ENCODE measurements at regions not wholly inside any gene's neighbourhood (a gene's known extent, or its start where the extent isn't known, plus 50 kb on each side); places are given as distances from the start of the nearest gene placed in this dataset.

DNA sequence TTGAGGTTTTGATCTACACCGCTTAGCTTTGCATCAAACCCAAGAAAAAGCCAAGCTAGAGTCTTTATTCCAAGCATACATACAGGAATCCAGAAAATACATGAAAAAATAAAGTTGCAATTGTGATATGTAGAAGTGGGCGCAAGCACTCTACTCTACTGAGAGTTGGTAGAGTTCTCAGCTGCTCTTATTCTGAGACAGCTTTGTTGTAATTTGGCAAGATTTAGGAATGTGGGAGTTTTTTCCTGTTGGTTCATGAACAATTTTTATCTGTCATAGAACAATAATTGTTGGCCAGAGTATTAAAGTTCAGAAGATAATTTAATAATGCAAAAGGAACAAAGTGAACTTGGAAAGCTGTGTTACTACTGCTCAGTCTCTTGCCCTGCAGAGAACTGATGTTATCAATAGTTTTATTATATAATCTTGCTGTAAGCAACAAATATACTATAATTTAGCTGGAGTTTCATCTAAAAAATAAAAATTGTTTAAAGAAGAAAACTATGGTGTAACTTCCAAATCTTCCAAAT is 302.0 kb upstream of the RND3 start:
- Histone ChIP-seq H3K9me3 (ENCODE audit: control insufficient read depth, low read length) (peaks cover 24% of the 10 kb centered on the region), H3K4me1 (ENCODE audit: control insufficient read depth, insufficient read depth, low read length) (peaks cover 18% of the 10 kb centered on the region), H3K36me3 (ENCODE audit: control insufficient read depth, insufficient read depth, low read length, severe bottlenecking) (no peaks in the 10 kb centered on the region), H3K9ac (ENCODE audit: low read length) (no peak overlapping the region), H3K27me3 (replicated peaks; ENCODE audit: control insufficient read depth, insufficient read depth, low read length) (no peaks in the 10 kb centered on the region), H3K4me3 (ENCODE audit: low read length) (no peak overlapping the region)
- peak; percentile 25 for DNase-seq (ENCODE audit: low read depth)

DNA sequence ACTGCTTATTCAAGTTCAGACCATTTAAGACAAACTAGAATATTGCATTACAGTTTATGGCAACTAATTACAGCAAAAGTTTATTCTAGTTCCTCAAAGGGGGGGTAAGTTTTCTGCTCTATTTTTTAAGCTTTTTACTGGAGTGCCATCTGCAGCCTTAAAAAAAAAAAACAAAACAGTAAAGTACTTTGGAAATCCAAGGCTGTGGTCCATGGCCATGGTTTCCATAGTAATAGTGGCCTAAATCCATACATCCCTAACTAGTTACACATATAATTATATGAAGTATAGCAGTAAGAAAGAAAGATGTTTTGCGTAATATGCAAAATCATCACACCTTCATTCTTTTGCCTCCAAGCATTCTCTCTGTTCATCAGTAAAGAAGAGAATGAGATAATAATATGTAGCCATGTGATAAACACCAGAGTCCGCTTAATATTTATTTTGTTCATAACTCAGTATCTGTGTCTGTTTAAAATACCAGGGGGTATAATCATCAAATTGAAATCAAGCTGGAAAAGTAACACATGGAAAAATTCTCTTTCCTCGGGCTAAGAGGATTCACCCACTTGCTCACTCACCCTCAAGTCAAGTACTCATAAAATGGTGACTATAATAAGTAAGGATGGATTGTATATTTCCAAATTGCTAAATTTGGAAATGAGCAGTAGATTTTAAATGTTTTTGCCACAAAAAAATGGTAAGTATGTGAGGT is 301.1 kb upstream of the RND3 start:
- H3K27me3 ChIP-seq (replicated peaks; ENCODE audit: control insufficient read depth, insufficient read depth, low read length), result no peaks in the 10 kb centered on the region
- no peak for DNase-seq (ENCODE audit: low read depth)
- no peak overlapping the region for H3K9ac ChIP-seq (ENCODE audit: low read length)
- no peak overlapping the region for H3K4me3 ChIP-seq (ENCODE audit: low read length)
- no peaks in the 10 kb centered on the region for H3K36me3 ChIP-seq (ENCODE audit: control insufficient read depth, insufficient read depth, low read length, severe bottlenecking)
- peaks cover 24% of the 10 kb centered on the region for H3K9me3 ChIP-seq (ENCODE audit: control insufficient read depth, low read length)
- H3K4me1 ChIP-seq (ENCODE audit: control insufficient read depth, insufficient read depth, low read length), result peaks cover 18% of the 10 kb centered on the region

DNA sequence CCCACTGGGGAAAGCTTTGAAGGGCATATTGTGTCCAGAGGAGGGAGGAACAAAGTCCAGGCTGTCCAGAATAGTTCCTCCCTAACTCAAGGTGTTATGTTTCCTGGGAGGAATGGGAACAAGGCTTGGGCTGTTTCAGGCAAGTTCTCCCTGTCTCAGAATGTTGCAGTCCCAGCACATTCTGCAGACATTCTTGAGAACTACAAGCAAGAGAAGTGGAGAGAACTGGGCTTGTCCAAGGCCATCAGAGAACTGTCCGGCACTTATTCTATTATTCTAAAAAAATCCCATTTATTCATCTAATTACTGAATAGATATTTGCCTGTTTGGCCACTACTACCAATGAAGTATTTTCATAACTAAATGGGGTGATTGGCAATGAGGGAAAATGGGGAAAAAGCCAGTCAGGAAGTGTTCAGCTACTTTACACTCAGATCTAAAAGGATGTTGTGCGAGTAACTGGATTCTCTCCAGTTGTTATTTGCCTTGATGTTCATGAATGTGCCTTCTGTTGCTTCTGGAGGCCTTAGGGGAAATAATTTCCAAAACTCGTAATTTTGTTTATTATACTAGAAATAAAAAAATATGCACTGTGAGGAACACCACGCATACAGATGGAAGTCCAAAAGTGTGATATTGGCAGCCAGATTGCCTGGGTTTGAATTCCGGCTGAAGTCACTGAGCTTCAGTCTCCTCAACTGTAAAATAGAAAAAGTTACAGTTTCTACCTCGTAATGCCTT is 300.1 kb upstream of the RND3 start:
- peaks cover 18% of the 10 kb centered on the region for H3K9me3 ChIP-seq (ENCODE audit: control insufficient read depth, low read length)
- no peak overlapping the region for H3K4me3 ChIP-seq (ENCODE audit: low read length)
- H3K9ac ChIP-seq (ENCODE audit: low read length), result no peak overlapping the region
- peaks cover 18% of the 10 kb centered on the region for H3K4me1 ChIP-seq (ENCODE audit: control insufficient read depth, insufficient read depth, low read length)
- H3K36me3 ChIP-seq (ENCODE audit: control insufficient read depth, insufficient read depth, low read length, severe bottlenecking), result no peaks in the 10 kb centered on the region
- no peak for DNase-seq (ENCODE audit: low read depth)
- no peaks in the 10 kb centered on the region for H3K27me3 ChIP-seq (replicated peaks; ENCODE audit: control insufficient read depth, insufficient read depth, low read length)

DNA sequence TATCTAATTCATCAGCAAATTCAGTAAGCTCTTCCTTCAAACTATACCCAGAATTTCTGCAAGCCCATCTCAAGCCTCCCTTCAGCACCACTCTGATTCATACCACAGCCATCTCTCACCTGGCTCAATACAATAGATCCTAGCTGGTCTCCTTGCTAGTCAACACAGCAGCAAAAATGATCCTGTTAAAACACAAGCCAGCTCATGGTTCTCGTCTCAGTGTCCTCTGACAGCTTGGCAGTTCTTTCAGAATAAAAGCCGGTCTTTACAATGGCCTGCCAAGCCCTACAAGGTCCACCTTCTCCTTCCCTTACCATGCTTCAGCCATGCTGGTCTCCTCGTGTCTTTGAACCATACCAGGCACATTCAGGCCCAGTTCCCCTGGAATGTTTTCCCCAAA is 296.9 kb upstream of the RND3 start:
- Histone ChIP-seq H3K9me3 (ENCODE audit: control insufficient read depth, low read length) (no peaks in the 10 kb centered on the region), H3K36me3 (ENCODE audit: control insufficient read depth, insufficient read depth, low read length, severe bottlenecking) (no peaks in the 10 kb centered on the region), H3K27me3 (replicated peaks; ENCODE audit: control insufficient read depth, insufficient read depth, low read length) (no peaks in the 10 kb centered on the region), H3K9ac (ENCODE audit: low read length) (no peak overlapping the region), H3K4me3 (ENCODE audit: low read length) (no peak overlapping the region), H3K4me1 (ENCODE audit: control insufficient read depth, insufficient read depth, low read length) (peaks cover 17% of the 10 kb centered on the region)
- DNase-seq (ENCODE audit: low read depth), result no peak

DNA sequence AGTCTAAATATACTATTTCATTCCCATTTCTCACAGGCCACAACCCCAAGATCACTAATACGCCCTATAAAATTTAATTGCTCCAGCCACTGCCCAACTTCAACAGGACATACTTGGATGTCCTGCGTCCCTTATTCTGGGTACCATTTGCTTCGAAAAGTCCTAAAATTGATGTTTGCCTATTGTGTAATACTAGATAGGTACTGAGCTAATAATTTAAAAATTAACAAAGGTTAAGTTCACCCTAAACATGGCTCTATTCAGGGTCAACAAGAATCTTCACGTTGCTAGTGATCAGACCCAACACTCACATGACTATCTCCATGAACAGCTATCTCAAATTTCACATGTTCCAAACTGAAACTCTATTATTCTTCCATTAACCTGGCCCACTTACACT is 296.4 kb upstream of the RND3 start:
- H3K27me3 ChIP-seq (replicated peaks; ENCODE audit: control insufficient read depth, insufficient read depth, low read length), result no peaks in the 10 kb centered on the region
- DNase-seq (ENCODE audit: low read depth), result no peak
- no peak overlapping the region for H3K4me3 ChIP-seq (ENCODE audit: low read length)
- H3K4me1 ChIP-seq (ENCODE audit: control insufficient read depth, insufficient read depth, low read length), result peaks cover 13% of the 10 kb centered on the region
- H3K9me3 ChIP-seq (ENCODE audit: control insufficient read depth, low read length), result no peaks in the 10 kb centered on the region
- H3K9ac ChIP-seq (ENCODE audit: low read length), result no peak overlapping the region
- no peaks in the 10 kb centered on the region for H3K36me3 ChIP-seq (ENCODE audit: control insufficient read depth, insufficient read depth, low read length, severe bottlenecking)

DNA sequence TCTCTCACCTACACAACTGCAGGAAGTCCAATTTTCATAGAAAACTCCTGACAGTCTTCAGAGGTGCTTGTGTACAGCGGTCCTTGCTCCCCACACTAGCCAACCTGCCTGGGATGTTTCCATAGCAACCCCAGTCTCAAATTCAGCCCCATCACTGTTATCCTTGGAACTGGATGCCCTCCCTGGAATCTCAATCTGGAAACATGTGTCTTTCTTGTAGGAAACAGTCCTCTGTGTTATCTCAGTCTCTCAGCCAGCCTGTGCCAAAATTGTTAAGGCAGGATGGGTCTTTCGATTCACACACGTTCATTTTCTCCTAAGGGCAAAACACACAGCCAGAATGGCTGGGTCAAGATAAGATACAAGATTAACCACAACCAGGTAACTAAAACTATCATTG is 295.5 kb upstream of the RND3 start:
- no peak for DNase-seq (ENCODE audit: low read depth)

DNA sequence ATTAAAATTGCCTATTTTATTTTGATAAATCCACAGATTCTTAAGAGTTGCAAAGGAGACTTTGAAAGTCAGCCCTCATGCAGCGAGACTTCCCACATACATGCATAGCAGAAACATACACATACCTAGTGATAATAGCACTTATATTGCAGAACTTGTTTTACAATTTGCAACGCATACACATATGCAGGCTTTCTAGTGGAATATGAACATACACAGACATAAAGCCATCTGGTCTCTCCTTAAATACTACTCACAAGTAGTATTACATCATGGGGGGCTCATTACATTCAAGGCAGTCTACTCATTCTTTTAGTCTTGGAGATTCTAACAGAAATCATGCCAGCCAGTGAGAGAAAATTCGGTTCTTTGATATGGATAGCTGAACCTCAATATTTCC is 295.1 kb upstream of the RND3 start:
- Histone ChIP-seq H3K36me3 (ENCODE audit: control insufficient read depth, insufficient read depth, low read length, severe bottlenecking) (no peaks in the 10 kb centered on the region), H3K9me3 (ENCODE audit: control insufficient read depth, low read length) (no peaks in the 10 kb centered on the region), H3K27me3 (replicated peaks; ENCODE audit: control insufficient read depth, insufficient read depth, low read length) (no peaks in the 10 kb centered on the region), H3K4me1 (ENCODE audit: control insufficient read depth, insufficient read depth, low read length) (peaks cover 17% of the 10 kb centered on the region), H3K9ac (ENCODE audit: low read length) (no peak overlapping the region), H3K4me3 (ENCODE audit: low read length) (no peak overlapping the region)
- DNase-seq (ENCODE audit: low read depth), result no peak

More for the DNA sequence above, 295.5 kb upstream of the RND3 start:
- Histone ChIP-seq H3K27me3 (replicated peaks; ENCODE audit: control insufficient read depth, insufficient read depth, low read length) (no peaks in the 10 kb centered on the region), H3K9me3 (ENCODE audit: control insufficient read depth, low read length) (no peaks in the 10 kb centered on the region), H3K9ac (ENCODE audit: low read length) (no peak overlapping the region), H3K4me3 (ENCODE audit: low read length) (no peak overlapping the region), H3K36me3 (ENCODE audit: control insufficient read depth, insufficient read depth, low read length, severe bottlenecking) (no peaks in the 10 kb centered on the region), H3K4me1 (ENCODE audit: control insufficient read depth, insufficient read depth, low read length) (peaks cover 20% of the 10 kb centered on the region)

DNA sequence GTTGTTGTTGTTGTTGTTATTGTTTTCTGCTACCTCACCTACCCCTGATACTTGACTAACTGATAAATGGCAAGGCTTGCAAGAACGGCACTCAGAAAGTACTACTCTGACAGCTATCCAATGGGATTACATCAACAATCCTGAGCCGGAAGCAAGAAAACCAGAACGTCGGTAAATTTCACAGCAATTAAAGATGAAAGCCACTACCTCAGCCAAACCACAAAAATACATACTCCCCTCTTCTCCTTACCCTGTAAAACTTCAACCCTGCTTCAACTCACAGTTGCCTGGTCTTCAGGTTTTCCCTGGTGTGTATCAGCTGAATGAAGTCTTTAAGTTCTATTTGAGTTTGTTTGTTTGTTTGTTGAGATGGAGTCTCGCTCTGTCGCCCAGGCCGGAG is 293.7 kb upstream of the RND3 start:
- H3K4me1 ChIP-seq (ENCODE audit: control insufficient read depth, insufficient read depth, low read length), result peaks cover 9% of the 10 kb centered on the region
- H3K27me3 ChIP-seq (replicated peaks; ENCODE audit: control insufficient read depth, insufficient read depth, low read length), result no peaks in the 10 kb centered on the region
- no peak overlapping the region for H3K9ac ChIP-seq (ENCODE audit: low read length)
- no peaks in the 10 kb centered on the region for H3K36me3 ChIP-seq (ENCODE audit: control insufficient read depth, insufficient read depth, low read length, severe bottlenecking)
- H3K9me3 ChIP-seq (ENCODE audit: control insufficient read depth, low read length), result no peaks in the 10 kb centered on the region
- no peak for DNase-seq (ENCODE audit: low read depth)
- no peak overlapping the region for H3K4me3 ChIP-seq (ENCODE audit: low read length)

DNA sequence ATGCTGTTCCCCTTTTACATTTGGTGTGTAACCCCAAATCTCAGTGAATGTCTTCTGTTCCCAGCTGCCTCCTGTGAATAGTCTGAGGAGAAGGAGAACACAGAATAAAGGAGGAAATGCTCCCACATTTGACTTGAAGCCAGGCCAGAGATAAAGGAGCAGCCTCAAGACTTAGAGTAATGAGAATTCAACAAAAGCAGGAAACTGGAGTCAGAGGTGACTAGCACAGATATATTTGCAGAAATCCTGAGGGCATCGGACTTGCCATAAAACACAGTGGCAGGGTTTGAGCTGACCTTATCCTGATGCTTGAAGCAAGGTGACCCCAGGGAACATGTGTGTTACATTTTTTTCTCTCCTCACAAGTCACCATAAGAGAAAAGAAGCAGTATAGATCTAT is 291.4 kb upstream of the RND3 start:
- Histone ChIP-seq H3K4me1 (ENCODE audit: control insufficient read depth, insufficient read depth, low read length) (peaks cover 9% of the 10 kb centered on the region), H3K4me3 (ENCODE audit: low read length) (no peak overlapping the region), H3K9ac (ENCODE audit: low read length) (no peak overlapping the region), H3K27me3 (replicated peaks; ENCODE audit: control insufficient read depth, insufficient read depth, low read length) (no peaks in the 10 kb centered on the region), H3K9me3 (ENCODE audit: control insufficient read depth, low read length) (no peaks in the 10 kb centered on the region), H3K36me3 (ENCODE audit: control insufficient read depth, insufficient read depth, low read length, severe bottlenecking) (no peaks in the 10 kb centered on the region)
- DNase-seq (ENCODE audit: low read depth), result no peak

DNA sequence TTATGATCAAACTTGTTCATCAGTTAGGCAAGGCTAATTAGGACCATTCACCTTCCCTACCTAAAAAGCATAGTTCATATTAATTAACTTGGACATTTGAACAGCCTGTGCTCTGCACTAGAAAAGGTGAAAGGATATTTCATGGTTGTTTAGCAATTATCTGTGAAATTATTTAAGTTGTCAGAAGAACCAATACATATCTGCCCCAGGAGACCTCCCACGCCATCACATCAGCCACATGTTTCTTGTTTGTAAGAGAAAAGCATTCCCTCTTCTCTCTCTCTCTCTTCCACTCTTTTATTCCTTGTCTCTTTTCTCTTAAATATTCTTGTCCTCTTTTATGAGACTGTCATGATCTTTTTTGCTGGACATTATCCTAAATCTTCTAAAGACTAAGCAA is 282.0 kb upstream of the RND3 start:
- Histone ChIP-seq H3K4me1 (ENCODE audit: control insufficient read depth, insufficient read depth, low read length) (no peaks in the 10 kb centered on the region), H3K4me3 (ENCODE audit: low read length) (no peak overlapping the region), H3K9ac (ENCODE audit: low read length) (no peak overlapping the region), H3K27me3 (replicated peaks; ENCODE audit: control insufficient read depth, insufficient read depth, low read length) (no peaks in the 10 kb centered on the region), H3K36me3 (ENCODE audit: control insufficient read depth, insufficient read depth, low read length, severe bottlenecking) (no peaks in the 10 kb centered on the region), H3K9me3 (ENCODE audit: control insufficient read depth, low read length) (no peaks in the 10 kb centered on the region)
- DNase-seq (ENCODE audit: low read depth), result no peak

DNA sequence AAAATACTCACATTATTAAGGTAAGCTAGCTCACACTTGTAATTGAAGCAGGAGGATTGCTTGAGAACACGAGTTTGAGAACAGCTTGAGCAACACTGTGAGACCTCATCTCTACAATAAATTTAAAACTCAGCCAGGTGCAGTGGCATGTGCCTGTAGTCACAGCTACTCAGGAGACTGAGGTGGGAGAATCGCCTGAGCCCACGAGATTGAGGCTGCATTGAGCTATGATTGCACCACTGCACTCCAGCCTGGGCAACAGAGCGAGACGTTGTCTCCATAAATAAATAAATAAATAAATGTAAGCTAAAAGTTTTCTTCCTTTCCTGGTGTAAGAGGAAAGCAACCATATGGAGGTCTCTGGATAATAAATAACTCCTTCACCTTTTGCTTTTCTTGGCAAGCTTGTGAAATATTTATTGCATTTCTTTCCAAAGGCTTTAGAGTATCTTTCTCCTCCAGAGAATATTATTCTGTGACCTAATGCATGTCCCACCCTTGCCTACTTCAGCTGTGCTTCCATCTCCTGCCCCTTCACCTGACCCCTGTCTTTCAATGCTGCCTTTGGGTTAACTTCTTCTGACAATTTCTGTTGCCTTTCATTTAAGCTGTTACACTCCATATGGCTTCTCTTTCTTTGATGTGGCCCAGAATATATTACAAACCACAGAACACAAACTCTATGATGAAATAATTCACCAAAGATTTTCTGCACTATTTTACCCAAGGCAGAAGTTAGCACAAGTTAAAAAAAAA is 280.7 kb upstream of the RND3 start:
- Histone ChIP-seq H3K36me3 (ENCODE audit: control insufficient read depth, insufficient read depth, low read length, severe bottlenecking) (no peaks in the 10 kb centered on the region), H3K9ac (ENCODE audit: low read length) (no peak overlapping the region), H3K4me1 (ENCODE audit: control insufficient read depth, insufficient read depth, low read length) (no peaks in the 10 kb centered on the region), H3K9me3 (ENCODE audit: control insufficient read depth, low read length) (no peaks in the 10 kb centered on the region), H3K4me3 (ENCODE audit: low read length) (no peak overlapping the region), H3K27me3 (replicated peaks; ENCODE audit: control insufficient read depth, insufficient read depth, low read length) (no peaks in the 10 kb centered on the region)
- peak; percentile 67 for DNase-seq (ENCODE audit: low read depth)
